ENCODE measurements at regions not wholly inside any gene's neighbourhood (a gene's known extent, or its start where the extent isn't known, plus 50 kb on each side); places are given as distances from the start of the nearest gene placed in this dataset.

GRCh38 chr4:119733431-119733830 lies 104.8 kb upstream of the PDE5A start:
- POLR2A ChIA-PET: no interaction called here
- Histone ChIP-seq H4K20me1 (ENCODE audit: insufficient read depth, low read length) (no peaks in the 10 kb centered on the region), H3K4me2 (ENCODE audit: low read depth, low read length) (no peak overlapping the region), H3K79me2 (ENCODE audit: insufficient read depth, low read length) (no peaks in the 10 kb centered on the region), H3K4me3 (replicated peaks in 1 of 3; ENCODE audit: insufficient read depth in 1 of 3, low read depth in 2 of 3, low read length in 3 of 3) (no peak overlapping the region), H3K9ac (ENCODE audit: insufficient read depth, low read depth, low read length) (no peak overlapping the region), H3K27me3 (ENCODE audit: control insufficient read depth in 1 of 2, insufficient read depth in 2 of 2, low read length in 2 of 2) (no peaks in the 10 kb centered on the region), H3K4me1 (ENCODE audit: insufficient read depth, low read length) (peaks cover 11% of the 10 kb centered on the region), H2AFZ (ENCODE audit: low read length) (no peak overlapping the region), H3K9me3 (ENCODE audit: low read length) (peaks cover 5% of the 10 kb centered on the region; the same call in 1 of the 2 replicates), H3K36me3 (replicated peaks in 1 of 2; ENCODE audit: control insufficient read depth in 1 of 2, insufficient read depth in 2 of 2, low read length in 2 of 2) (no peaks in the 10 kb centered on the region), H3K27ac (ENCODE audit: extremely low read length, insufficient read depth, low read length) (no peak overlapping the region)
- TF ChIP-seq BRD4 (CRISPR knock-in tag; IDR thresholded peaks at IDR 0.05) (no peak), KDM4B (CRISPR knock-in tag; IDR thresholded peaks at IDR 0.05) (no peak), SP5 (CRISPR knock-in tag; IDR thresholded peaks at IDR 0.05; ENCODE audit: borderline replicate concordance, low read depth) (no peak), PPARG (CRISPR knock-in tag; conservative IDR thresholded peaks at IDR 0.05) (no peak), SRY (CRISPR knock-in tag; IDR thresholded peaks at IDR 0.05) (no peak), CCAR2 (optimal IDR thresholded peaks at IDR 0.05; ENCODE audit: low read depth, low read length) (no peak), ZNF790 (CRISPR knock-in tag; IDR thresholded peaks at IDR 0.05; ENCODE audit: borderline replicate concordance) (no peak), HINFP (CRISPR knock-in tag; IDR thresholded peaks at IDR 0.05; ENCODE audit: low read depth) (no peak), NCOA1 (CRISPR knock-in tag; IDR thresholded peaks at IDR 0.05) (no peak)
- 71% methylated on average over 1 of the region's 1 CpG for WGBS (ENCODE audit: low lambda C conversion rate)
- in situ Hi-C loops (cut with HindIII; ENCODE audit: extremely low pct_ligation_motif_present, low pct_unique_long_range_greater_than_20kb): no loop called here
- BruUV-seq (replicated peaks): no TSS peak
- no peak for DNase-seq (ENCODE audit: low spot score)
- no peak for FAIRE-seq
- CTCF ChIA-PET (ENCODE audit: low intra/inter-chr PET ratio, low total read pairs): no interaction called here
- intact Hi-C loops (cut with micrococcal nuclease; ENCODE audit: unreplicated experiment): no loop called here
- ATAC-seq: no peak

GRCh38 chr4:119731778-119732177 lies 103.2 kb upstream of the PDE5A start:
- intact Hi-C loops (cut with micrococcal nuclease; ENCODE audit: unreplicated experiment): no loop called here
- DNase-seq (ENCODE audit: low spot score) (no peak), FAIRE-seq (no peak), ATAC-seq (no peak)
- Histone ChIP-seq H3K4me3 (replicated peaks in 1 of 3; ENCODE audit: insufficient read depth in 1 of 3, low read depth in 2 of 3, low read length in 3 of 3) (no peak overlapping the region), H3K4me2 (ENCODE audit: low read depth, low read length) (no peak overlapping the region), H3K79me2 (ENCODE audit: insufficient read depth, low read length) (no peaks in the 10 kb centered on the region), H3K9ac (ENCODE audit: insufficient read depth, low read depth, low read length) (no peak overlapping the region), H3K4me1 (ENCODE audit: insufficient read depth, low read length) (peaks cover 11% of the 10 kb centered on the region), H2AFZ (ENCODE audit: low read length) (no peak overlapping the region), H3K27ac (ENCODE audit: extremely low read length, insufficient read depth, low read length) (no peak overlapping the region), H3K27me3 (ENCODE audit: control insufficient read depth in 1 of 2, insufficient read depth in 2 of 2, low read length in 2 of 2) (no peaks in the 10 kb centered on the region), H3K36me3 (replicated peaks in 1 of 2; ENCODE audit: control insufficient read depth in 1 of 2, insufficient read depth in 2 of 2, low read length in 2 of 2) (no peaks in the 10 kb centered on the region), H3K9me3 (ENCODE audit: low read length) (peaks cover 5% of the 10 kb centered on the region; the same call in 1 of the 2 replicates), H4K20me1 (ENCODE audit: insufficient read depth, low read length) (no peaks in the 10 kb centered on the region)
- 76% methylated on average over 5 of the region's 5 CpGs for WGBS (ENCODE audit: low lambda C conversion rate)
- no peak for TF ChIP-seq CENPT (CRISPR knock-in tag; IDR thresholded peaks at IDR 0.05; ENCODE audit: low read depth)
- no peak for TF ChIP-seq SNAPC2 (CRISPR knock-in tag; IDR thresholded peaks at IDR 0.05)
- TF ChIP-seq GATAD1 (CRISPR knock-in tag; IDR thresholded peaks at IDR 0.05): no peak
- TF ChIP-seq DNMT1 (CRISPR knock-in tag; IDR thresholded peaks at IDR 0.05): no peak
- TF ChIP-seq FOXK1 (CRISPR knock-in tag; IDR thresholded peaks at IDR 0.05; ENCODE audit: borderline replicate concordance, low read depth): no peak
- TF ChIP-seq MED8 (CRISPR knock-in tag; IDR thresholded peaks at IDR 0.05; ENCODE audit: insufficient replicate concordance): no peak
- no peak for TF ChIP-seq ZNF550 (CRISPR knock-in tag; IDR thresholded peaks at IDR 0.05; ENCODE audit: borderline replicate concordance)
- peak; percentile 41 for TF ChIP-seq MNT (IDR thresholded peaks at IDR 0.05)
- TF ChIP-seq ZNF484 (CRISPR knock-in tag; IDR thresholded peaks at IDR 0.05; ENCODE audit: borderline replicate concordance, low read depth): no peak
- BruUV-seq (replicated peaks): no TSS peak
- in situ Hi-C loops (cut with HindIII; ENCODE audit: extremely low pct_ligation_motif_present, low pct_unique_long_range_greater_than_20kb): no loop called here
- ChIA-PET CTCF (ENCODE audit: low intra/inter-chr PET ratio, low total read pairs) (no interaction called here), POLR2A (no interaction called here)
